Lung microvascular endothelial cell (primary cell): ENCODE measurements at regions not wholly inside any gene's neighbourhood (a gene's known extent, or its start where the extent isn't known, plus 50 kb on each side); places are given as distances from the start of the nearest gene placed in this dataset.
A peak's percentile ranks its signal among the peaks of the same experiment; 100 is the strongest.
"Not testable (repeated sequence)": the region's sequence is repeated elsewhere in the genome, so short reads cannot be mapped to it uniquely, and the experiment has no call there.

Experiments used
- DNase-seq, 2 donors: peaks; one replicate each; pipeline versions ENCODE4 v3.0.0 to v3.0.0-alpha.2; 2010; ENCODE audit warnings: low read depth in 2 of 2

- no peak for DNase-seq
These were observed 55.1 kb upstream of the F9 start for GRCh38 chrX:139475432-139475831.

GRCh38 chrX:139461945-139462344 is 68.6 kb upstream of the F9 start:
- DNase-seq, result not testable (repeated sequence)

- no peak for DNase-seq
These were observed 75.8 kb upstream of the F9 start for GRCh38 chrX:139454743-139455142.

GRCh38 chrX:139448996-139449395 is 81.5 kb upstream of the F9 start:
- no peak for DNase-seq

GRCh38 chrX:139446832-139447231 is 83.7 kb upstream of the F9 start:
- no peak for DNase-seq

GRCh38 chrX:139429913-139430312 is 100.6 kb upstream of the F9 start:
- peak in 1 of 2 donors; percentile 12 for DNase-seq

GRCh38 chrX:139423186-139423585 is 107.4 kb upstream of the F9 start:
- no peak for DNase-seq

- DNase-seq, result not testable (repeated sequence)
These were observed 132.3 kb upstream of the F9 start for GRCh38 chrX:139398258-139398657.

GRCh38 chrX:139388254-139388653 is 142.3 kb upstream of the F9 start:
- DNase-seq, result no peak

- no peak for DNase-seq
These were observed 148.0 kb upstream of the F9 start for GRCh38 chrX:139382529-139382928.

- not testable (repeated sequence) for DNase-seq
These were observed 154.0 kb upstream of the F9 start for GRCh38 chrX:139376547-139376946.

- no peak for DNase-seq
These were observed 170.2 kb upstream of the F9 start for GRCh38 chrX:139360356-139360755.

GRCh38 chrX:139342594-139342991 is 187.9 kb upstream of the F9 start:
- not testable (repeated sequence) for DNase-seq

GRCh38 chrX:139341855-139342593 is 188.5 kb upstream of the F9 start:
- DNase-seq, result not testable (repeated sequence)

- no peak for DNase-seq
These were observed 198.1 kb upstream of the F9 start for GRCh38 chrX:139332441-139332840.

GRCh38 chrX:139327355-139327754 is 203.2 kb upstream of the F9 start:
- no peak for DNase-seq

GRCh38 chrX:139324756-139325155 is 205.8 kb upstream of the F9 start:
- DNase-seq, result no peak

- DNase-seq, result not testable (repeated sequence)
These were observed 209.7 kb upstream of the F9 start for GRCh38 chrX:139320661-139321354.

GRCh38 chrX:139306675-139307074 is 223.9 kb upstream of the F9 start:
- DNase-seq, result not testable (repeated sequence)

- DNase-seq, result no peak
These were observed 226.1 kb upstream of the F9 start for GRCh38 chrX:139304471-139304870.

- DNase-seq, result no peak
These were observed 231.2 kb upstream of the F9 start for GRCh38 chrX:139299309-139299708.

GRCh38 chrX:139298437-139298836 is 232.1 kb upstream of the F9 start:
- DNase-seq, result no peak

GRCh38 chrX:139297638-139298037 is 232.9 kb upstream of the F9 start:
- no peak for DNase-seq
